GM18520 (cell line): ENCODE measurements at regions not wholly inside any gene's neighbourhood (a gene's known extent, or its start where the extent isn't known, plus 50 kb on each side); places are given as distances from the start of the nearest gene placed in this dataset.
"Not testable (repeated sequence)": the region's sequence is repeated elsewhere in the genome, so short reads cannot be mapped to it uniquely, and the experiment has no call there.

Experiments
- ATAC-seq: cut with Tn5 transposase; IDR thresholded peaks from one replicate; pipeline ENCODE4 v1.9.1; 2021; ENCODE audit not compliant: unreplicated experiment

GRCh38 chr7:79965946-79966345, 168.7 kb upstream of the GNAI1 start:
- ATAC-seq, result no peak

GRCh38 chr7:79964463-79964862, 170.2 kb upstream of the GNAI1 start:
- ATAC-seq, result no peak

GRCh38 chr7:79953130-79953529, 181.5 kb upstream of the GNAI1 start:
- ATAC-seq, result no peak

- ATAC-seq, result no peak
These were observed 182.2 kb upstream of the GNAI1 start for GRCh38 chr7:79952399-79952798.

- ATAC-seq, result no peak
These were observed 183.2 kb upstream of the GNAI1 start for GRCh38 chr7:79951415-79951814.

GRCh38 chr7:79949778-79950177, 184.9 kb upstream of the GNAI1 start:
- no peak for ATAC-seq

- ATAC-seq, result no peak
These were observed 198.2 kb upstream of the GNAI1 start for GRCh38 chr7:79936281-79936983.

- no peak for ATAC-seq
These were observed 199.9 kb upstream of the GNAI1 start for GRCh38 chr7:79934727-79935126.

- ATAC-seq, result no peak
These were observed 201.5 kb upstream of the GNAI1 start for GRCh38 chr7:79933144-79933543.

GRCh38 chr7:79930604-79931003, 204.0 kb upstream of the GNAI1 start:
- no peak for ATAC-seq

- ATAC-seq, result no peak
These were observed 207.5 kb upstream of the GNAI1 start for GRCh38 chr7:79927116-79927515.

GRCh38 chr7:79923953-79924352, 210.7 kb upstream of the GNAI1 start:
- no peak for ATAC-seq

- ATAC-seq, result no peak
These were observed 211.7 kb upstream of the GNAI1 start for GRCh38 chr7:79922894-79923293.

- ATAC-seq, result no peak
These were observed 212.7 kb upstream of the GNAI1 start for GRCh38 chr7:79921976-79922375.

GRCh38 chr7:79918632-79919031, 216.0 kb upstream of the GNAI1 start:
- not testable (repeated sequence) for ATAC-seq

- not testable (repeated sequence) for ATAC-seq
These were observed 219.3 kb upstream of the GNAI1 start for GRCh38 chr7:79915346-79915745.

GRCh38 chr7:79912213-79912633, 222.4 kb upstream of the GNAI1 start:
- ATAC-seq, result no peak

GRCh38 chr7:79911420-79911819, 223.2 kb upstream of the GNAI1 start:
- no peak for ATAC-seq

GRCh38 chr7:79909176-79909575, 225.5 kb upstream of the GNAI1 start:
- no peak for ATAC-seq

- ATAC-seq, result no peak
These were observed 237.5 kb upstream of the GNAI1 start for GRCh38 chr7:79897166-79897565.

GRCh38 chr7:79893991-79894390, 240.6 kb upstream of the GNAI1 start:
- ATAC-seq, result no peak

GRCh38 chr7:79882922-79883321, 251.7 kb upstream of the GNAI1 start:
- no peak for ATAC-seq

- ATAC-seq, result no peak
These were observed 254.3 kb upstream of the GNAI1 start for GRCh38 chr7:79880312-79880711.
